ENCODE measurements at regions not wholly inside any gene's neighbourhood (a gene's known extent, or its start where the extent isn't known, plus 50 kb on each side); places are given as distances from the start of the nearest gene placed in this dataset.

- Histone ChIP-seq H4K20me1 (ENCODE audit: insufficient read depth, low read length) (no peaks in the 10 kb centered on the region), H3K4me2 (ENCODE audit: low read depth, low read length) (no peak overlapping the region), H3K9ac (ENCODE audit: insufficient read depth, low read depth, low read length) (no peak overlapping the region), H2AFZ (ENCODE audit: low read length) (no peak overlapping the region), H3K27me3 (ENCODE audit: control insufficient read depth in 1 of 2, insufficient read depth in 2 of 2, low read length in 2 of 2) (peaks cover 0 to 14% of the 10 kb centered on the region in 2 experiments; a peak in 3 of 5 replicates), H3K36me3 (replicated peaks in 1 of 2; ENCODE audit: control insufficient read depth in 1 of 2, insufficient read depth in 2 of 2, low read length in 2 of 2) (no peaks in the 10 kb centered on the region), H3K4me3 (replicated peaks in 1 of 3; ENCODE audit: insufficient read depth in 1 of 3, low read depth in 2 of 3, low read length in 3 of 3) (no peak overlapping the region), H3K4me1 (ENCODE audit: insufficient read depth, low read length) (no peaks in the 10 kb centered on the region), H3K27ac (ENCODE audit: extremely low read length, insufficient read depth, low read length) (no peak overlapping the region), H3K9me3 (ENCODE audit: low read length) (no peaks in the 10 kb centered on the region), H3K79me2 (ENCODE audit: insufficient read depth, low read length) (no peaks in the 10 kb centered on the region)
- DNase-seq (ENCODE audit: low spot score) (no peak), FAIRE-seq (no peak), ATAC-seq (no peak)
- WGBS (ENCODE audit: low lambda C conversion rate): 19% methylated on average over 4 of the region's 4 CpGs
- TF ChIP-seq ZSCAN31 (CRISPR knock-in tag; IDR thresholded peaks at IDR 0.05; ENCODE audit: low read depth): no peak
- no peak for TF ChIP-seq MEF2D (CRISPR knock-in tag; IDR thresholded peaks at IDR 0.05)
- no peak for TF ChIP-seq ZNF253 (CRISPR knock-in tag; IDR thresholded peaks at IDR 0.05; ENCODE audit: borderline replicate concordance)
- TF ChIP-seq ZNF562 (CRISPR knock-in tag; IDR thresholded peaks at IDR 0.05; ENCODE audit: borderline replicate concordance): no peak
- no peak for TF ChIP-seq ZFY (CRISPR knock-in tag; IDR thresholded peaks at IDR 0.05)
- no peak for TF ChIP-seq SIX4 (CRISPR knock-in tag; IDR thresholded peaks at IDR 0.05)
- TF ChIP-seq CERS6 (CRISPR knock-in tag; IDR thresholded peaks at IDR 0.05): no peak
- no peak for TF ChIP-seq YEATS2 (CRISPR knock-in tag; IDR thresholded peaks at IDR 0.05; ENCODE audit: borderline replicate concordance)
- TF ChIP-seq BRCA1 (CRISPR knock-in tag; IDR thresholded peaks at IDR 0.05): no peak
- no peak for TF ChIP-seq ZBTB21 (CRISPR knock-in tag; IDR thresholded peaks at IDR 0.05)
- ChIA-PET CTCF (ENCODE audit: low intra/inter-chr PET ratio, low total read pairs) (no interaction called here), POLR2A (no interaction called here)
- intact Hi-C loops (cut with micrococcal nuclease; ENCODE audit: unreplicated experiment) (no loop called here), in situ Hi-C loops (cut with HindIII; ENCODE audit: extremely low pct_ligation_motif_present, low pct_unique_long_range_greater_than_20kb) (no loop called here)
- no TSS peak for BruUV-seq (replicated peaks)
Measured at GRCh38 chr3:137061186-137061585, 103.4 kb downstream of the IL20RB start.

GRCh38 chr3:137062250-137062649, 104.5 kb downstream of the IL20RB start:
- no peaks in the 10 kb centered on the region for H4K20me1 ChIP-seq (ENCODE audit: insufficient read depth, low read length)
- H2AFZ ChIP-seq (ENCODE audit: low read length): no peak overlapping the region
- intact Hi-C loops (cut with micrococcal nuclease; ENCODE audit: unreplicated experiment) (no loop called here), in situ Hi-C loops (cut with HindIII; ENCODE audit: extremely low pct_ligation_motif_present, low pct_unique_long_range_greater_than_20kb) (no loop called here)
- ATAC-seq: no peak
- no peak for FAIRE-seq
- WGBS (ENCODE audit: low lambda C conversion rate): 49% methylated on average over 2 of the region's 2 CpGs
- no peaks in the 10 kb centered on the region for H3K9me3 ChIP-seq (ENCODE audit: low read length)
- POLR2A ChIA-PET: no interaction called here
- H3K4me3 ChIP-seq (replicated peaks in 1 of 3; ENCODE audit: insufficient read depth in 1 of 3, low read depth in 2 of 3, low read length in 3 of 3): no peak overlapping the region
- no TSS peak for BruUV-seq (replicated peaks)
- H3K4me2 ChIP-seq (ENCODE audit: low read depth, low read length): no peak overlapping the region
- no peaks in the 10 kb centered on the region for H3K36me3 ChIP-seq (replicated peaks in 1 of 2; ENCODE audit: control insufficient read depth in 1 of 2, insufficient read depth in 2 of 2, low read length in 2 of 2)
- no peaks in the 10 kb centered on the region for H3K79me2 ChIP-seq (ENCODE audit: insufficient read depth, low read length)
- peaks cover 0 to 14% of the 10 kb centered on the region in 2 experiments; a peak in 3 of 5 replicates for H3K27me3 ChIP-seq (ENCODE audit: control insufficient read depth in 1 of 2, insufficient read depth in 2 of 2, low read length in 2 of 2)
- CTCF ChIA-PET (ENCODE audit: low intra/inter-chr PET ratio, low total read pairs): no interaction called here
- H3K4me1 ChIP-seq (ENCODE audit: insufficient read depth, low read length): no peaks in the 10 kb centered on the region
- H3K9ac ChIP-seq (ENCODE audit: insufficient read depth, low read depth, low read length): no peak overlapping the region
- H3K27ac ChIP-seq (ENCODE audit: extremely low read length, insufficient read depth, low read length): no peak overlapping the region
- DNase-seq (ENCODE audit: low spot score): no peak
- TF ChIP-seq TEAD3 (CRISPR knock-in tag; optimal IDR thresholded peaks at IDR 0.05; ENCODE audit: borderline replicate concordance) (no peak), ZBTB21 (CRISPR knock-in tag; IDR thresholded peaks at IDR 0.05) (no peak), ZNF30 (CRISPR knock-in tag; IDR thresholded peaks at IDR 0.05) (no peak), HDAC2 (CRISPR knock-in tag; IDR thresholded peaks at IDR 0.05) (no peak), NR2F1 (CRISPR knock-in tag; IDR thresholded peaks at IDR 0.05) (no peak), ZNF598 (CRISPR knock-in tag; IDR thresholded peaks at IDR 0.05; ENCODE audit: borderline replicate concordance) (no peak), NR2C2 (CRISPR knock-in tag; IDR thresholded peaks at IDR 0.05; ENCODE audit: borderline replicate concordance) (no peak), ZNF354B (CRISPR knock-in tag; IDR thresholded peaks at IDR 0.05) (no peak), BRF2 (CRISPR knock-in tag; IDR thresholded peaks at IDR 0.05) (no peak), ZNF644 (CRISPR knock-in tag; IDR thresholded peaks at IDR 0.05; ENCODE audit: low read depth) (no peak), FOXO1 (CRISPR knock-in tag; IDR thresholded peaks at IDR 0.05) (no peak), MTF1 (CRISPR knock-in tag; IDR thresholded peaks at IDR 0.05) (no peak), ELF3 (CRISPR knock-in tag; IDR thresholded peaks at IDR 0.05) (no peak)

All from HepG2 (cell line).